ENCODE measurements at regions not wholly inside any gene's neighbourhood (a gene's known extent, or its start where the extent isn't known, plus 50 kb on each side); places are given as distances from the start of the nearest gene placed in this dataset.

- TF ChIP-seq POLR2A (IDR thresholded peaks at IDR 0.05): no peak
- TF ChIP-seq CTCF (IDR thresholded peaks at IDR 0.05): no peak
- no peak for TF ChIP-seq POLR2AphosphoS5 (IDR thresholded peaks at IDR 0.05)
Measured at GRCh38 chr7:20927976-20928375, 141.3 kb upstream of the SP8 start.
